PC-9 (cell line): ENCODE measurements at regions not wholly inside any gene's neighbourhood (a gene's known extent, or its start where the extent isn't known, plus 50 kb on each side); places are given as distances from the start of the nearest gene placed in this dataset.
"Not testable (repeated sequence)": the region's sequence is repeated elsewhere in the genome, so short reads cannot be mapped to it uniquely, and the experiment has no call there.

Source experiments
- CTCF ChIP-seq: fragments of 200-600 bp; sonication (generic); conservative IDR thresholded peaks from 2 replicates; pipeline ENCODE4 v1.6.1; 2017; ENCODE audit warnings: mixed run types, antibody characterized with exemption, mild to moderate bottlenecking, moderate library complexity
- EZH2 ChIP-seq: fragments of 200-600 bp; sonication (generic); IDR thresholded peaks from 2 replicates; pipeline ENCODE4 v1.8.0; 2017; ENCODE audit warnings: antibody characterized with exemption, low read depth

GRCh38 chrX:123803984-123804365 lies 55.9 kb upstream of the XIAP start:
- not testable (repeated sequence) for TF ChIP-seq CTCF, EZH2
